ENCODE measurements at regions not wholly inside any gene's neighbourhood (a gene's known extent, or its start where the extent isn't known, plus 50 kb on each side); places are given as distances from the start of the nearest gene placed in this dataset.
"Not testable (repeated sequence)": the region's sequence is repeated elsewhere in the genome, so short reads cannot be mapped to it uniquely, and the experiment has no call there.

- DNase-seq: peak; percentile 31
Measured at GRCh38 chr12:107607464-107608392, 77.9 kb upstream of the PWP1 start.

GRCh38 chr12:107608779-107609178 lies 76.8 kb upstream of the PWP1 start:
- DNase-seq: not testable (repeated sequence)

- DNase-seq: no peak
Measured at GRCh38 chr12:107610021-107610859, 75.4 kb upstream of the PWP1 start.

- no peak for DNase-seq
Measured at GRCh38 chr12:107612508-107612907, 73.1 kb upstream of the PWP1 start.

- DNase-seq: no peak
Measured at GRCh38 chr12:107616941-107617340, 68.7 kb upstream of the PWP1 start.

GRCh38 chr12:107618106-107618505 lies 67.5 kb upstream of the PWP1 start:
- no peak for DNase-seq

- DNase-seq: no peak
Measured at GRCh38 chr12:107619831-107620230, 65.8 kb upstream of the PWP1 start.

- DNase-seq: no peak
Measured at GRCh38 chr12:107622001-107622400, 63.6 kb upstream of the PWP1 start.

- no peak for DNase-seq
Measured at GRCh38 chr12:107624493-107624892, 61.1 kb upstream of the PWP1 start.

GRCh38 chr12:107631715-107632114 lies 53.9 kb upstream of the PWP1 start:
- DNase-seq: no peak

GRCh38 chr12:107632246-107632645 lies 53.4 kb upstream of the PWP1 start:
- DNase-seq: no peak

- DNase-seq: no peak
Measured at GRCh38 chr12:107634530-107634929, 51.1 kb upstream of the PWP1 start.

GRCh38 chr12:107635139-107635538 lies 50.5 kb upstream of the PWP1 start:
- no peak for DNase-seq

All from NCI-H1436 treated with DMSO at 0.1 percent for 48 hours (cell line).